ENCODE measurements at regions not wholly inside any gene's neighbourhood (a gene's known extent, or its start where the extent isn't known, plus 50 kb on each side); places are given as distances from the start of the nearest gene placed in this dataset.

GRCh38 chr6:149153693-149154092 is 163.8 kb upstream of the TAB2 start:
- H3K4me3 ChIP-seq (ENCODE audit: control insufficient read depth, low read depth, low read length) = no peak overlapping the region
- DNase-seq (ENCODE audit: low read depth) = no peak
- TF ChIP-seq, protein P1, sequence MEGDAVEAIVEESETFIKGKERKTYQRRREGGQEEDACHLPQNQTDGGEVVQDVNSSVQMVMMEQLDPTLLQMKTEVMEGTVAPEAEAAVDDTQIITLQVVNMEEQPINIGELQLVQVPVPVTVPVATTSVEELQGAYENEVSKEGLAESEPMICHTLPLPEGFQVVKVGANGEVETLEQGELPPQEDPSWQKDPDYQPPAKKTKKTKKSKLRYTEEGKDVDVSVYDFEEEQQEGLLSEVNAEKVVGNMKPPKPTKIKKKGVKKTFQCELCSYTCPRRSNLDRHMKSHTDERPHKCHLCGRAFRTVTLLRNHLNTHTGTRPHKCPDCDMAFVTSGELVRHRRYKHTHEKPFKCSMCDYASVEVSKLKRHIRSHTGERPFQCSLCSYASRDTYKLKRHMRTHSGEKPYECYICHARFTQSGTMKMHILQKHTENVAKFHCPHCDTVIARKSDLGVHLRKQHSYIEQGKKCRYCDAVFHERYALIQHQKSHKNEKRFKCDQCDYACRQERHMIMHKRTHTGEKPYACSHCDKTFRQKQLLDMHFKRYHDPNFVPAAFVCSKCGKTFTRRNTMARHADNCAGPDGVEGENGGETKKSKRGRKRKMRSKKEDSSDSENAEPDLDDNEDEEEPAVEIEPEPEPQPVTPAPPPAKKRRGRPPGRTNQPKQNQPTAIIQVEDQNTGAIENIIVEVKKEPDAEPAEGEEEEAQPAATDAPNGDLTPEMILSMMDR (conservative IDR thresholded peaks at IDR 0.05; ENCODE audit: control insufficient read depth, insufficient read depth, low read depth, low read length) = no peak

- peak; percentile 25 for DNase-seq (ENCODE audit: low read depth)
- TF ChIP-seq, protein P1 (conservative IDR thresholded peaks at IDR 0.05; ENCODE audit: control insufficient read depth, insufficient read depth, low read depth, low read length) = no peak
Observed at GRCh38 chr6:149154261-149154821, 163.2 kb upstream of the TAB2 start.

DNA sequence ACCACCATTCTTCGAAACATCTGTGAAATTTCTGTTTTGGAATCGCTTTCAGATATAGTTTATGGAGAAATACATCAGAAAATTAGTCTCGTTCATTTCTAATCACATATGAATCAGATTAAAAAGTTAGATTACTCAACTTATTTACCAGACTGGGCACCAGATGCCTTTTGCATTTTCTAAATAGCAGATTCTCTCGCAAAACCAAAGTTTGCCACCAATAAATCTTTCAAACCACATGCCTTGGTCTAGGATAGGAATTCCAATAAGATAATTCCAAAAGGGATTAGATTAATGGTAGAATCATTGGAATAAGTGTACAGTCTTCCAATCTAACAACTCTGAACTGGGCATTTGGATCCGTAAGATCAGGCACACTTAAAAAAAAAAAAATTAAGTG is 160.4 kb upstream of the TAB2 start:
- TF ChIP-seq, protein P1 (conservative IDR thresholded peaks at IDR 0.05; ENCODE audit: control insufficient read depth, insufficient read depth, low read depth, low read length) = no peak
- no peak for DNase-seq (ENCODE audit: low read depth)
- no peak overlapping the region for H3K4me3 ChIP-seq (ENCODE audit: control insufficient read depth, low read depth, low read length)

More at GRCh38 chr6:149154261-149154821, 163.2 kb upstream of the TAB2 start:
- no peak overlapping the region for H3K4me3 ChIP-seq (ENCODE audit: control insufficient read depth, low read depth, low read length)

DNA sequence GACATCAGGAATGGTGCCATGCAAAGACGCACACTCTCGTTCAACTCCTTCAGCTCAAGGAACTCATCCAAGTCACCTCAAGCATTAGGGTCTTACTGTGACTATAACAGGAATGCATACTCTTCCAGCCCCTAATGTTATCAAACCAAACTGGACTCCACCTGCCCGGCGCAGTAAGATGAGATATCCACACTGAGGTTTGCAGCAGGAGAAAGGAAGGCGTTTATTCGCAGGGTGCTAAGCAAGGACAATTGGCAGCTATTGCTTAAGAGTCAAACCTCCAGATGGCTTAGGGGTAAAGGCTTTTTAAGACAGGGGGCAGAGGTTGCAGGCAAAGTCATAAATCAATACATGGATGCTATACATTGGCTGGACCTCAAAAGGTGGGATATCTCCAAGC is 159.4 kb upstream of the TAB2 start:
- no peak overlapping the region for H3K4me3 ChIP-seq (ENCODE audit: control insufficient read depth, low read depth, low read length)
- no peak for DNase-seq (ENCODE audit: low read depth)
- TF ChIP-seq, protein P1 (conservative IDR thresholded peaks at IDR 0.05; ENCODE audit: control insufficient read depth, insufficient read depth, low read depth, low read length) = no peak

GRCh38 chr6:149160943-149161342 is 156.6 kb upstream of the TAB2 start:
- no peak for DNase-seq (ENCODE audit: low read depth)

GRCh38 chr6:149162924-149163323 is 154.6 kb upstream of the TAB2 start:
- no peak overlapping the region for H3K4me3 ChIP-seq (ENCODE audit: control insufficient read depth, low read depth, low read length)
- no peak for DNase-seq (ENCODE audit: low read depth)
- TF ChIP-seq, protein P1 (conservative IDR thresholded peaks at IDR 0.05; ENCODE audit: control insufficient read depth, insufficient read depth, low read depth, low read length) = no peak

More at GRCh38 chr6:149160943-149161342, 156.6 kb upstream of the TAB2 start:
- no peak overlapping the region for H3K4me3 ChIP-seq (ENCODE audit: control insufficient read depth, low read depth, low read length)
- TF ChIP-seq, protein P1 (conservative IDR thresholded peaks at IDR 0.05; ENCODE audit: control insufficient read depth, insufficient read depth, low read depth, low read length) = no peak
